T-cell (primary cell): ENCODE measurements at regions not wholly inside any gene's neighbourhood (a gene's known extent, or its start where the extent isn't known, plus 50 kb on each side); places are given as distances from the start of the nearest gene placed in this dataset.

Source experiments
- ATAC-seq, 4 experiments: fragments of 200-7000 bp in 3 of 4; fragments of 150-1000 bp in 1 of 4; cut with Tn5 transposase; replicated peaks in 1 of 4; 1 replicate in 3 of 4; 2 replicates in 1 of 4; pipeline ENCODE4 v1.10.0; 2021; ENCODE audit warnings: moderate library complexity in 3 of 4, mild to moderate bottlenecking in 2 of 4, moderate number of reproducible peaks in 1 of 4
- CTCF ChIA-PET, 2 donors: fragments of 300-600 bp; sonication (Branson Sonifier 250); formaldehyde crosslinking; loops; one replicate each; lab custom pipeline; 2022; ENCODE audit warnings: antibody characterized with exemption in 2 of 2; lab: Charles Lee
- POLR2A ChIA-PET, 2 donors: fragments of 300-600 bp; sonication (Branson Sonifier 250); formaldehyde crosslinking; loops; one replicate each; lab custom pipeline; 2022; ENCODE audit warnings: antibody characterized with exemption in 2 of 2; lab: Charles Lee
- DNase-seq, 35 experiments: peaks; one replicate each; pipeline versions ENCODE4 v3.0.0 to v3.0.0-alpha.2; 2013 to 2023
- H3K27ac ChIP-seq: one replicate; pipeline ENCODE4 v1.5.1; 2013; ENCODE audit warnings: low read length
- H3K27me3 ChIP-seq, 2 experiments: replicated peaks in 1 of 2; 1 replicate in 1 of 2; 2 replicates in 1 of 2; pipeline versions ENCODE4 v1.6.1 to v1.7.0; 2013; ENCODE audit warnings: low read length in 1 of 2, mixed read lengths in 1 of 2; ENCODE audit not compliant: control insufficient read depth in 2 of 2, insufficient read depth in 2 of 2; ENCODE audit errors: extremely low read depth in 1 of 2
- H3K36me3 ChIP-seq, 2 donors: 1 replicate in 1 of 2; 2 replicates in 1 of 2; pipeline versions ENCODE4 v1.6.1 to v1.7.0; 2013; ENCODE audit warnings: low read length in 1 of 2; ENCODE audit not compliant: control insufficient read depth in 2 of 2, insufficient read depth in 1 of 2; ENCODE audit errors: extremely low read depth in 1 of 2
- H3K4me1 ChIP-seq, 2 experiments: 1 replicate in 1 of 2; 2 replicates in 1 of 2; pipeline versions ENCODE4 v1.6.1 to v1.7.0; 2013; ENCODE audit warnings: low read length in 2 of 2, mixed read lengths in 1 of 2; ENCODE audit not compliant: insufficient read depth in 2 of 2, control insufficient read depth in 1 of 2; ENCODE audit errors: extremely low read depth in 1 of 2
- H3K4me3 ChIP-seq, 2 donors: 1 replicate in 1 of 2; 2 replicates in 1 of 2; pipeline versions ENCODE4 v1.5.1 to v1.7.0; 2013; ENCODE audit warnings: mild to moderate bottlenecking in 2 of 2, low read length in 1 of 2, moderate library complexity in 1 of 2; ENCODE audit not compliant: control insufficient read depth in 1 of 2; ENCODE audit errors: extremely low read depth in 1 of 2
- H3K9me3 ChIP-seq: 2 replicates; pipeline ENCODE4 v1.7.0; 2013
- H3K27ac Mint-ChIP-seq, 2 donors: one replicate each; pipeline ENCODE4 v1.8.0; 2020 to 2021; ENCODE audit warnings: mild to moderate bottlenecking in 2 of 2, mixed read lengths in 2 of 2
- H3K27me3 Mint-ChIP-seq, 2 donors: one replicate each; pipeline ENCODE4 v1.8.0; 2021 to 2022; ENCODE audit warnings: mixed read lengths in 2 of 2
- H3K36me3 Mint-ChIP-seq: one replicate; pipeline ENCODE4 v1.8.0; 2021; ENCODE audit warnings: mixed read lengths
- H3K4me1 Mint-ChIP-seq, 3 donors: one replicate each; pipeline ENCODE4 v1.8.0; 2020 to 2022; ENCODE audit warnings: mixed read lengths in 3 of 3, mild to moderate bottlenecking in 1 of 3
- H3K4me3 Mint-ChIP-seq, 3 donors: one replicate each; pipeline ENCODE4 v1.8.0; 2020 to 2022; ENCODE audit warnings: mild to moderate bottlenecking in 3 of 3, mixed read lengths in 3 of 3, moderate library complexity in 3 of 3
- H3K9me3 Mint-ChIP-seq, 3 donors: one replicate each; pipeline ENCODE4 v1.8.0; 2020 to 2022; ENCODE audit warnings: mixed read lengths in 3 of 3
- WGBS: methylation state at CpG from one replicate; pipeline ENCODE4 v1.1.5; 2013; ENCODE audit warnings: missing lambda C conversion rate; ENCODE audit not compliant: insufficient coverage; 5-methylcytosine and 5-hydroxymethylcytosine counted together

- Mint-ChIP-seq H3K4me1 (no peaks in the 10 kb centered on the region), H3K9me3 (no peaks in the 10 kb centered on the region), H3K27ac (no peak overlapping the region), H3K4me3 (no peak overlapping the region), H3K36me3 (no peaks in the 10 kb centered on the region), H3K27me3 (peaks cover 18% of the 10 kb centered on the region in 2 donors)
- CTCF ChIA-PET: no interaction called here
- WGBS: 82% methylated on average over 20 of the region's 21 CpGs
- ATAC-seq: no peak
- no peaks in the 10 kb centered on the region for H3K9me3 ChIP-seq
- no peak overlapping the region for H3K27ac ChIP-seq
- H3K36me3 ChIP-seq: no peaks in the 10 kb centered on the region
- no peak for DNase-seq
- H3K27me3 ChIP-seq: peaks cover 0 to 30% of the 10 kb centered on the region in 2 experiments
- POLR2A ChIA-PET: no interaction called here
- no peaks in the 10 kb centered on the region for H3K4me1 ChIP-seq
- H3K4me3 ChIP-seq: no peak overlapping the region
Observed at GRCh38 chr5:2204366-2205184, 321.9 kb upstream of the IRX4 start.

DNA sequence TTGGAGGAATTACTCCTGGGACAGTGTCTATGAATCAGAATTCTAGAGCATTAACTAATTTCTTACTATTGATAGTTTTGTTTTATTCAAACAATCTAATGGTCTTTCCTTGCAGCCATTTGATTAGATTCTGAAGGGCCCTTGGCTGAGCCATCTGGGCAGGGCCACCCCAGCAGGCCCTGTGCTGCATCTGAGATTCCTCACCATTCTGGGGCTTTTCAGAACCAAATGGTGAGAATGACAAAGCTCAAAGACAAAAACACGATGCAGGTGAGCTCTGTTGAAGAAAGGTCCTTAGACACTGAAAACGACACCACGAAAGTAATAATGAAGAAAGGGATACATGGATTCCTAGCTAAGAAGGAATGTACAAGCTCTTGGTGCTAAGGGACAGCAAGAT lies 321.0 kb upstream of the IRX4 start:
- H3K4me1 Mint-ChIP-seq: no peaks in the 10 kb centered on the region
- H3K27me3 Mint-ChIP-seq: peaks cover 18% of the 10 kb centered on the region in 2 donors
- no peaks in the 10 kb centered on the region for H3K36me3 Mint-ChIP-seq
- 33% methylated on average over 3 of the region's 3 CpGs for WGBS
- H3K9me3 Mint-ChIP-seq: no peaks in the 10 kb centered on the region
- ChIA-PET POLR2A (no interaction called here), CTCF (no interaction called here)
- Histone ChIP-seq H3K9me3 (no peaks in the 10 kb centered on the region), H3K27me3 (peaks cover 0 to 31% of the 10 kb centered on the region in 2 experiments), H3K36me3 (no peaks in the 10 kb centered on the region), H3K4me3 (no peak overlapping the region), H3K4me1 (no peaks in the 10 kb centered on the region), H3K27ac (no peak overlapping the region)
- no peak overlapping the region for H3K27ac Mint-ChIP-seq
- DNase-seq (no peak), ATAC-seq (no peak)
- H3K4me3 Mint-ChIP-seq: no peak overlapping the region

GRCh38 chr5:2201832-2202231 lies 319.1 kb upstream of the IRX4 start:
- H3K27me3 Mint-ChIP-seq: peaks cover 5 to 18% of the 10 kb centered on the region in 2 donors
- H3K36me3 Mint-ChIP-seq: no peaks in the 10 kb centered on the region
- no peak overlapping the region for H3K4me3 Mint-ChIP-seq
- POLR2A ChIA-PET: no interaction called here
- no peaks in the 10 kb centered on the region for H3K9me3 Mint-ChIP-seq
- Histone ChIP-seq H3K36me3 (no peaks in the 10 kb centered on the region), H3K9me3 (no peaks in the 10 kb centered on the region), H3K4me3 (no peak overlapping the region), H3K27me3 (peaks cover 0 to 18% of the 10 kb centered on the region in 2 experiments), H3K27ac (no peak overlapping the region), H3K4me1 (no peaks in the 10 kb centered on the region)
- CTCF ChIA-PET: no interaction called here
- ATAC-seq (no peak), DNase-seq (no peak)
- H3K4me1 Mint-ChIP-seq: no peaks in the 10 kb centered on the region
- 86% methylated on average over 5 of the region's 9 CpGs for WGBS
- no peak overlapping the region for H3K27ac Mint-ChIP-seq

DNA sequence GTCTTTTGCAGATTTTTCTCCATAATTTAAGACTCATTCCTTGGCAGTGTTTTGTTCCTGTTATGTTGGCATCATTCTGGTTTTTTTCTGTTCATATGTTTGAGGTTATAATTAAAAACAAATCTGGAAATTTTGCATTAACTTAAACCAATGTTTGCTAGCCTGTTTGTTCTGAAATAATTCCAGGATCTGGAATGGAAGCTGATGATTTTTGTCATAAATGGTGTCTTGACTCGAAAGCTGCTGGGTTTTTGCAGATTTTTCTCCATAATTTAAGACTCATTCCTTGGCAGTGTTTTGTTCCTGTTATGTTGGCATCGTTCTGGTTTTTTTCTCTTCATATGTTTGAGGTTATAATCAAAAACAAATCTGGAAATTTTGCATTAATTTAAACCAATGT lies 318.7 kb upstream of the IRX4 start:
- WGBS: no CpG with 5 or more reads among the region's 2 CpGs
- ATAC-seq (no peak), DNase-seq (no peak)
- no peak overlapping the region for H3K27ac Mint-ChIP-seq
- Histone ChIP-seq H3K27ac (no peak overlapping the region), H3K36me3 (no peaks in the 10 kb centered on the region), H3K9me3 (no peaks in the 10 kb centered on the region), H3K4me1 (no peaks in the 10 kb centered on the region), H3K27me3 (peaks cover 0 to 14% of the 10 kb centered on the region in 2 experiments), H3K4me3 (no peak overlapping the region)
- no peaks in the 10 kb centered on the region for H3K4me1 Mint-ChIP-seq
- ChIA-PET CTCF (no interaction called here), POLR2A (no interaction called here)
- no peaks in the 10 kb centered on the region for H3K36me3 Mint-ChIP-seq
- H3K9me3 Mint-ChIP-seq: no peaks in the 10 kb centered on the region
- H3K27me3 Mint-ChIP-seq: peaks cover 5 to 17% of the 10 kb centered on the region in 2 donors
- H3K4me3 Mint-ChIP-seq: no peak overlapping the region

DNA sequence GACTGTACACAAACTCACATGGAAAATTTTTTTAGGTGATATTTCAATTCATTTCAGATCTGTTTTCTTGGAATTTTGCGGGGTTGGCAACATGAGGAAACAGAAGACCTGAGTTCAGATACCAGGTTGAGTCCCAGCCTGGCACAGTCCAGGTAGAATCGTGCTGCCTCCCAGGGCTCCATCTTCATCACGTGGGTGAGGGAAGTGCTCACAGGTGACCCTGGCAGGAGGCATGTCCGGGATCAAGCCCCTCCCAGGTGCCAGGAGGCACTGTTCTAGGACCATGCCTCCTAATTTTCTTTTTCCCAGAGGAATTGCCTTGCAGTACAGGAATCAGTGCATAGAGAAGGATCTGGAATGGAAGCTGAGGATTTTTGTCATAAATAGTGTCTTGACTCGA lies 318.3 kb upstream of the IRX4 start:
- ChIA-PET CTCF (no interaction called here), POLR2A (no interaction called here)
- H3K4me1 ChIP-seq: no peaks in the 10 kb centered on the region
- Mint-ChIP-seq H3K27ac (no peak overlapping the region), H3K36me3 (no peaks in the 10 kb centered on the region), H3K4me1 (no peaks in the 10 kb centered on the region), H3K27me3 (peaks cover 5 to 13% of the 10 kb centered on the region in 2 donors), H3K9me3 (no peaks in the 10 kb centered on the region), H3K4me3 (no peak overlapping the region)
- H3K36me3 ChIP-seq: no peaks in the 10 kb centered on the region
- no peaks in the 10 kb centered on the region for H3K9me3 ChIP-seq
- no peak overlapping the region for H3K27ac ChIP-seq
- H3K27me3 ChIP-seq: peaks cover 0 to 14% of the 10 kb centered on the region in 2 experiments
- no peak overlapping the region for H3K4me3 ChIP-seq
- 63% methylated on average over 4 of the region's 5 CpGs for whole genome bisulfite sequencing
- DNase-seq (no peak), ATAC-seq (no peak)

DNA sequence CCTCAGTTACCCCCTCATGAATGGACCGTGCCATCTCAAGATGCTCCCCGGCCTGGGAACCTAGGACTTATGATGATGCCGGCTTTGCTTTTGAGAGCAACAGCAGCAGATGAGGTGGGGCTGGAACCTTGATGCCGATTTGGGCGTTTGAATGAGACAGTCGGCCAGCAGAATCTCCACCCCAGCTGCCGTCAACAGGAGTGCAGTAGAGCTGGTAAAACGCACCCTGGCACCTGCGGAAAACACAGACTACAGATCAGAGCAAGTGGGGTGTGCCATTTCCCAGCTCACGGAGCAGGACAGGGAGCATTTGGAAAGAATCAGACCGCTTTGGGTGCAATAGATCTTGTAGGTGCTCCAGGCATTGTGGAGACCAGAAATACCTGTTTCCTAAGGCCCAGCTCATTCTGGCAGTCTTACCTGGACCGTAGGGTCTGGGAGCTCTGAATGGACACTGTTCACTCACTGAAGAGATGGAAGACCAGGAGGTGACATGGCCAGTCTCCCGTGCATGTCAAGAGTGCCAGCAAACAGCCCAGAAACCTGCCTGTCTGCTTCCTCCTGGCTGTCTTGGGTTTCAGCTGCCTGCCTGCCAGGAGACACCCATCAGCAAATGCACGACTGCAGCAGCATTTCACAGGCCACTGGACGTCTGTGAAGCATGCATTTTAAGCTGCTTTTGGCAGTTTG lies 317.7 kb upstream of the IRX4 start:
- no peak overlapping the region for H3K27ac Mint-ChIP-seq
- H3K4me3 ChIP-seq: no peak overlapping the region
- no peaks in the 10 kb centered on the region for H3K36me3 Mint-ChIP-seq
- ChIA-PET CTCF (no interaction called here), POLR2A (no interaction called here)
- WGBS: 71% methylated on average over 15 of the region's 15 CpGs
- no peak for ATAC-seq
- H3K4me3 Mint-ChIP-seq: no peak overlapping the region
- no peak for DNase-seq
- peaks cover 5 to 13% of the 10 kb centered on the region in 2 donors for H3K27me3 Mint-ChIP-seq
- no peaks in the 10 kb centered on the region for H3K4me1 Mint-ChIP-seq
- peaks cover 0 to 14% of the 10 kb centered on the region in 2 experiments for H3K27me3 ChIP-seq
- H3K9me3 Mint-ChIP-seq: peaks cover 0 to 5% (median 0%) of the 10 kb centered on the region in 3 donors
- no peak overlapping the region for H3K27ac ChIP-seq
- H3K36me3 ChIP-seq: no peaks in the 10 kb centered on the region
- no peaks in the 10 kb centered on the region for H3K9me3 ChIP-seq
- H3K4me1 ChIP-seq: no peaks in the 10 kb centered on the region
